GM12878 (cell line): ENCODE measurements at regions not wholly inside any gene's neighbourhood (a gene's known extent, or its start where the extent isn't known, plus 50 kb on each side); places are given as distances from the start of the nearest gene placed in this dataset.

ENCODE experiments used
- ATAC-seq: fragments of 200-7000 bp; cut with Tn5 transposase; 3 replicates; pipeline ENCODE4 v1.9.1; 2020; ENCODE audit warnings: mild to moderate bottlenecking, moderate library complexity
- BruUV-seq: library from RNA; stranded (reverse); fragments of 400-500 nt; replicated peaks from 2 replicates; lab custom pipeline; 2021; lab: Mats Ljungman, UMichigan
- CTCF ChIA-PET: fragments of 300-600 bp; sonication (Branson Sonifier 250); formaldehyde crosslinking; extraction: SDS; loops from one replicate; lab custom pipeline; 2021; ENCODE audit warnings: inconsistent platforms; lab: Yijun Ruan, JAX
- POLR2A ChIA-PET: fragments of 350-600 bp; formaldehyde crosslinking; extraction: SDS; loops from one replicate; lab custom pipeline; 2021; ENCODE audit warnings: inconsistent platforms; lab: Charles Lee
- RAD21 ChIA-PET: fragments of 300-600 bp; sonication (Branson Sonifier 250); formaldehyde crosslinking; loops from one replicate; lab custom pipeline; 2023; ENCODE audit warnings: antibody characterized with exemption; ENCODE audit not compliant: unreplicated experiment; lab: Charles Lee
- SMC1A ChIA-PET: fragments of 300-600 bp; sonication (Branson Sonifier 250); formaldehyde crosslinking; loops from one replicate; lab custom pipeline; 2023; ENCODE audit not compliant: unreplicated experiment, uncharacterized antibody; lab: Charles Lee
- DNase-seq: peaks from one replicate; pipeline ENCODE4 v3.0.0-alpha.2; 2011; ENCODE audit warnings: low read depth, low spot score
- FAIRE-seq: peaks from 3 replicates; lab custom pipeline; 2011; peaks lifted over from hg19 to GRCh38; lab: Jason Lieb, UNC
- H2AFZ ChIP-seq: 2 replicates; pipeline ENCODE4 v1.6.0; 2011; ENCODE audit warnings: low read depth, low read length, control low read depth; ENCODE audit not compliant: control insufficient read depth
- H3K27ac ChIP-seq: 2 replicates; pipeline ENCODE4 v1.5.1; 2011; ENCODE audit warnings: control low read depth; ENCODE audit not compliant: control insufficient read depth, insufficient read depth
- H3K27me3 ChIP-seq, 2 experiments: replicated peaks in 1 of 2; 2 replicates each; pipeline versions ENCODE4 v1.6.0 to v1.6.1; 2011; ENCODE audit warnings: low read length in 1 of 2; ENCODE audit not compliant: control insufficient read depth in 2 of 2, insufficient read depth in 2 of 2
- H3K36me3 ChIP-seq, 2 experiments: 2 replicates each; pipeline ENCODE4 v1.5.1; 2011; ENCODE audit warnings: low read length in 1 of 2; ENCODE audit not compliant: control insufficient read depth in 2 of 2, insufficient read depth in 2 of 2
- H3K4me1 ChIP-seq: 2 replicates; pipeline ENCODE4 v1.6.1; 2011; ENCODE audit warnings: mild to moderate bottlenecking, low read length, moderate library complexity, mixed read lengths; ENCODE audit not compliant: control insufficient read depth, insufficient read depth
- H3K4me2 ChIP-seq: 2 replicates; pipeline ENCODE4 v1.6.0; 2011; ENCODE audit warnings: control low read depth; ENCODE audit not compliant: control insufficient read depth, insufficient read depth
- H3K4me3 ChIP-seq: fragments of 200-600 bp; sonication (generic); 2 replicates; pipeline ENCODE4 v1.5.1; 2016
- H3K79me2 ChIP-seq: 2 replicates; pipeline ENCODE4 v1.6.0; 2011; ENCODE audit warnings: low read length; ENCODE audit not compliant: control insufficient read depth, insufficient read depth
- H3K9ac ChIP-seq: 2 replicates; pipeline ENCODE4 v1.8.0; 2011; ENCODE audit warnings: low read length, control low read depth, mixed read lengths; ENCODE audit not compliant: control insufficient read depth, insufficient read depth
- H3K9me3 ChIP-seq: replicated peaks from 3 replicates; pipeline ENCODE4 v1.5.1; 2011; ENCODE audit warnings: mild to moderate bottlenecking, low read length; ENCODE audit not compliant: control insufficient read depth, insufficient read depth
- H4K20me1 ChIP-seq: 2 replicates; pipeline ENCODE4 v1.6.0; 2011; ENCODE audit not compliant: control insufficient read depth, insufficient read depth
- BRCA1 ChIP-seq: IDR thresholded peaks from 2 replicates; pipeline ENCODE4 v1.6.1; 2011; ENCODE audit warnings: low read depth, low read length, improper control_type of control experiment
- CBX3 ChIP-seq: fragments of 200-600 bp; sonication (generic); IDR thresholded peaks from 2 replicates; pipeline ENCODE4 v1.6.1; 2016; ENCODE audit warnings: low read depth, borderline replicate concordance
- E4F1 ChIP-seq: fragments of 450-650 bp; IDR thresholded peaks from 2 replicates; pipeline ENCODE4 v1.6.1; 2018; ENCODE audit warnings: borderline replicate concordance, mild to moderate bottlenecking; ENCODE audit not compliant: partially characterized antibody
- ETV6 ChIP-seq, 2 experiments: fragments of 450-650 bp in 1 of 2; IDR thresholded peaks in 1 of 2; conservative IDR thresholded peaks in 1 of 2; 2 replicates each; pipeline ENCODE4 v1.6.1; 2014; ENCODE audit warnings: antibody characterized with exemption in 1 of 2, borderline replicate concordance in 1 of 2, low read depth in 1 of 2, mild to moderate bottlenecking in 1 of 2, moderate library complexity in 1 of 2
- GABPA ChIP-seq: IDR thresholded peaks from 2 replicates; pipeline ENCODE4 v1.6.1; 2014; ENCODE audit warnings: antibody characterized with exemption, low read depth, mild to moderate bottlenecking, inconsistent platforms
- IKZF1 ChIP-seq: fragments of 450-650 bp; conservative IDR thresholded peaks from 2 replicates; pipeline ENCODE4 v1.6.1; 2017; ENCODE audit warnings: antibody characterized with exemption, mild to moderate bottlenecking
- IRF4 ChIP-seq: IDR thresholded peaks from 2 replicates; pipeline ENCODE4 v1.6.1; 2011; ENCODE audit warnings: low read depth, low read length
- JUNB ChIP-seq: IDR thresholded peaks from 2 replicates; pipeline ENCODE4 v1.6.1; 2016; ENCODE audit warnings: antibody characterized with exemption, mild to moderate bottlenecking
- MLLT1 ChIP-seq: fragments of 450-650 bp; IDR thresholded peaks from 2 replicates; pipeline ENCODE4 v1.6.1; 2016; ENCODE audit warnings: mild to moderate bottlenecking
- MYC ChIP-seq: IDR thresholded peaks from 2 replicates; pipeline ENCODE4 v1.6.1; 2011; ENCODE audit warnings: mild to moderate bottlenecking, low read length, moderate library complexity, inconsistent platforms; ENCODE audit not compliant: insufficient read depth, insufficient replicate concordance, insufficient read length, severe bottlenecking
- RELB ChIP-seq: fragments of 450-650 bp; IDR thresholded peaks from 2 replicates; pipeline ENCODE4 v1.6.1; 2017; ENCODE audit warnings: low read depth, mild to moderate bottlenecking, moderate library complexity
- WRNIP1 ChIP-seq: IDR thresholded peaks from 2 replicates; pipeline ENCODE4 v1.6.1; 2011; ENCODE audit warnings: low read depth, low read length, improper control_type of control experiment, borderline replicate concordance
- ZNF274 ChIP-seq: IDR thresholded peaks from one replicate; pipeline ENCODE4 v1.8.0; 2011; ENCODE audit not compliant: insufficient read length, insufficient read depth
- ZNF622 ChIP-seq: fragments of 450-650 bp; IDR thresholded peaks from 2 replicates; pipeline ENCODE4 v1.6.1; 2017; ENCODE audit warnings: mild to moderate bottlenecking, inconsistent platforms
- in situ Hi-C: fragments of 300-500 bp; cut with MboI; formaldehyde crosslinking; loops from 9 replicates; pipeline ENCODE4 v1.14.3; 2018; ENCODE audit warnings: mixed read lengths
- intact Hi-C: fragments of 100-400 bp; cut with micrococcal nuclease; formaldehyde crosslinking; loops from one replicate; pipeline ENCODE4 v1.14.2; 2022; ENCODE audit not compliant: unreplicated experiment
- TF ChIP-seq, protein P1 (sequence below): fragments of 450-650 bp; IDR thresholded peaks from 2 replicates; pipeline ENCODE4 v1.6.1; 2017; ENCODE audit warnings: borderline replicate concordance

- TF ChIP-seq ZNF274 (no peak), IKZF1 (no peak), BRCA1 (no peak), ZNF622 (no peak), MYC (no peak)
Observed at GRCh38 chr7:8973601-8974000, 540.2 kb downstream of the NXPH1 start (continued).

DNA sequence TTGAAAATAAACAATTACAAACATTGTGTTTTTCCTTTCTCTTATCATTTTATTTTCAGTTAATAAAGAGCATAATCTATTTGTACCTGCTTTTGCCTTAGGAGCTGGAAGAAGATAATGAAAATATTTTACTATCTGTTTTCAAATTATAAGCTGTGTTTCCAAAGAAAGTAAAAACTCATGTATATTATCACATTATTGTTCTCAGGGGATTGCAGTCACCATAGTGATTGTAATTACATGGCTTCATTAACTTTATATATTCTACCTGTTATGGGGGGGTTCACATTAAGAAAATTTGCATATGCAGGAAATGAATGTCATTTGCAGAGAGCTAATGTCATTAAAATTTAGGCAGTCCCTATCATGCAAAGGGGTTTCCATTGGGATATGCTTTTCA, 542.3 kb downstream of the NXPH1 start:
- no peak for DNase-seq
- in situ Hi-C loops: no loop called here
- H3K9me3 ChIP-seq: no peaks in the 10 kb centered on the region
- no peak for ATAC-seq
- H3K4me1 ChIP-seq: no peaks in the 10 kb centered on the region
- FAIRE-seq: no peak
- SMC1A ChIA-PET: no interaction called here
- BruUV-seq: no TSS peak
- H3K79me2 ChIP-seq: no peaks in the 10 kb centered on the region
- no peak overlapping the region for H3K4me3 ChIP-seq
- intact Hi-C loops: no loop called here
- no peak overlapping the region for H2AFZ ChIP-seq
- TF ChIP-seq ETV6 (conservative IDR thresholded peaks at IDR 0.05 in 1 of 2, IDR thresholded peaks at IDR 0.05 in 1 of 2; ENCODE audit: borderline replicate concordance in 1 of 2, low read depth in 1 of 2) (no peak), MLLT1 (no peak), JUNB (no peak), E4F1 (no peak), CBX3 (no peak), RELB (no peak), GABPA (no peak), IRF4 (no peak), WRNIP1 (no peak)
- TF ChIP-seq, protein P1, sequence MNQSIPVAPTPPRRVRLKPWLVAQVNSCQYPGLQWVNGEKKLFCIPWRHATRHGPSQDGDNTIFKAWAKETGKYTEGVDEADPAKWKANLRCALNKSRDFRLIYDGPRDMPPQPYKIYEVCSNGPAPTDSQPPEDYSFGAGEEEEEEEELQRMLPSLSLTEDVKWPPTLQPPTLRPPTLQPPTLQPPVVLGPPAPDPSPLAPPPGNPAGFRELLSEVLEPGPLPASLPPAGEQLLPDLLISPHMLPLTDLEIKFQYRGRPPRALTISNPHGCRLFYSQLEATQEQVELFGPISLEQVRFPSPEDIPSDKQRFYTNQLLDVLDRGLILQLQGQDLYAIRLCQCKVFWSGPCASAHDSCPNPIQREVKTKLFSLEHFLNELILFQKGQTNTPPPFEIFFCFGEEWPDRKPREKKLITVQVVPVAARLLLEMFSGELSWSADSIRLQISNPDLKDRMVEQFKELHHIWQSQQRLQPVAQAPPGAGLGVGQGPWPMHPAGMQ: no peak
- TF ChIP-seq, all 136 proteins: peak for 0
- no peaks in the 10 kb centered on the region for H3K27me3 ChIP-seq
- no peaks in the 10 kb centered on the region for H4K20me1 ChIP-seq
- ChIA-PET POLR2A (no interaction called here), RAD21 (no interaction called here), CTCF (interaction anchor here (0.7 kb wide), 1 partner anchor 15 kb away, joined by 3 read pairs; no protein-coding TSS in a partner anchor)
- no peak overlapping the region for H3K9ac ChIP-seq
- H3K27ac ChIP-seq: no peak overlapping the region
- no peaks in the 10 kb centered on the region for H3K36me3 ChIP-seq
- no peak overlapping the region for H3K4me2 ChIP-seq
